Astrocyte (in vitro differentiated cells and primary cell): ENCODE measurements at regions not wholly inside any gene's neighbourhood (a gene's known extent, or its start where the extent isn't known, plus 50 kb on each side); places are given as distances from the start of the nearest gene placed in this dataset.

Experiments used
- CTCF ChIP-seq: IDR thresholded peaks from 2 replicates; pipeline ENCODE4 v1.5.1; 2011; ENCODE audit warnings: low read depth, mild to moderate bottlenecking, inconsistent platforms, low read length, moderate library complexity; ENCODE audit not compliant: insufficient read depth
- EZH2 ChIP-seq: IDR thresholded peaks from 2 replicates; pipeline ENCODE4 v1.6.1; 2012; ENCODE audit warnings: mild to moderate bottlenecking, low read length, inconsistent platforms; ENCODE audit not compliant: insufficient read depth

GRCh38 chr4:29717287-29718057 lies 1002.7 kb upstream of the PCDH7 start:
- TF ChIP-seq CTCF (no peak), EZH2 (no peak)
